ENCODE measurements at regions not wholly inside any gene's neighbourhood (a gene's known extent, or its start where the extent isn't known, plus 50 kb on each side); places are given as distances from the start of the nearest gene placed in this dataset.

DNA sequence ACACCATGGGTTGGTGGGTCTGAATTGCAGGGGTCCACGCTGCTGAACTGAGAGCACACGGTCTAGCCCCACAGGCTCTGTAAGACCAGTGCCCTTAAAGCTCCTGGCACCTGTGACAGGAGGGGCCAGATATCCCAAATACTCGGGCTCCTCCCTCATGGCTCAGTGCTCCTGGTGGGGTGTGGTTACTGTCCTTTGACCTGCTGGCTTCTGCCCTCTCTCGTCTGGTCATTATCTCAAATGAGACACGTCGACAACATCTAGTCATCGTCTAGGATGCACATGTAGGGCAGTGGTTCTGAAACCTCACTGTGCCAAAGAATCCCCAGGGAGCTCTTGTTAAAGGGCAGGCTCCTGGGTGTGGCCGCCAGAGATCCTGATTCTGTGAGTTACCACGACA lies 258.4 kb downstream of the LOXHD1 start:
- Mint-ChIP-seq H3K9me3 (ENCODE audit: unreplicated experiment) (no peaks in the 10 kb centered on the region), H3K4me3 (ENCODE audit: unreplicated experiment) (no peak overlapping the region), H3K36me3 (ENCODE audit: low read depth, unreplicated experiment) (peaks cover 1% of the 10 kb centered on the region), H3K27ac (ENCODE audit: unreplicated experiment) (no peak overlapping the region), H3K27me3 (ENCODE audit: low read depth, unreplicated experiment) (peaks cover 45% of the 10 kb centered on the region), H3K4me1 (ENCODE audit: low read depth, unreplicated experiment) (peaks cover 10% of the 10 kb centered on the region)
- Histone ChIP-seq H4K20me1 (ENCODE audit: insufficient read depth, low read length) (no peaks in the 10 kb centered on the region), H3K9ac (ENCODE audit: low read length) (no peak overlapping the region), H3K36me3 (ENCODE audit: insufficient read depth, low read length) (no peaks in the 10 kb centered on the region), H3K27ac (ENCODE audit: low read depth, low read length) (no peak overlapping the region), H3K4me1 (ENCODE audit: insufficient read depth, low read length) (no peaks in the 10 kb centered on the region), H2AFZ (ENCODE audit: low read depth, low read length) (no peak overlapping the region), H3K4me2 (ENCODE audit: low read length) (no peak overlapping the region), H3K79me2 (ENCODE audit: insufficient read depth, low read length) (no peaks in the 10 kb centered on the region), H3K27me3 (ENCODE audit: insufficient read depth, low read length) (peaks cover 6% of the 10 kb centered on the region), H3K4me3 (ENCODE audit: insufficient read depth, low read depth, low read length) (no peak overlapping the region), H3K9me3 (ENCODE audit: insufficient read depth, low read depth, low read length) (peaks cover 2% of the 10 kb centered on the region)
- TF ChIP-seq, protein P1, sequence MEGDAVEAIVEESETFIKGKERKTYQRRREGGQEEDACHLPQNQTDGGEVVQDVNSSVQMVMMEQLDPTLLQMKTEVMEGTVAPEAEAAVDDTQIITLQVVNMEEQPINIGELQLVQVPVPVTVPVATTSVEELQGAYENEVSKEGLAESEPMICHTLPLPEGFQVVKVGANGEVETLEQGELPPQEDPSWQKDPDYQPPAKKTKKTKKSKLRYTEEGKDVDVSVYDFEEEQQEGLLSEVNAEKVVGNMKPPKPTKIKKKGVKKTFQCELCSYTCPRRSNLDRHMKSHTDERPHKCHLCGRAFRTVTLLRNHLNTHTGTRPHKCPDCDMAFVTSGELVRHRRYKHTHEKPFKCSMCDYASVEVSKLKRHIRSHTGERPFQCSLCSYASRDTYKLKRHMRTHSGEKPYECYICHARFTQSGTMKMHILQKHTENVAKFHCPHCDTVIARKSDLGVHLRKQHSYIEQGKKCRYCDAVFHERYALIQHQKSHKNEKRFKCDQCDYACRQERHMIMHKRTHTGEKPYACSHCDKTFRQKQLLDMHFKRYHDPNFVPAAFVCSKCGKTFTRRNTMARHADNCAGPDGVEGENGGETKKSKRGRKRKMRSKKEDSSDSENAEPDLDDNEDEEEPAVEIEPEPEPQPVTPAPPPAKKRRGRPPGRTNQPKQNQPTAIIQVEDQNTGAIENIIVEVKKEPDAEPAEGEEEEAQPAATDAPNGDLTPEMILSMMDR (IDR thresholded peaks at IDR 0.05; ENCODE audit: insufficient read depth, low read depth, low read length), result no peak
- DNase-seq (ENCODE audit: low read depth) (no peak), FAIRE-seq (no peak)

DNA sequence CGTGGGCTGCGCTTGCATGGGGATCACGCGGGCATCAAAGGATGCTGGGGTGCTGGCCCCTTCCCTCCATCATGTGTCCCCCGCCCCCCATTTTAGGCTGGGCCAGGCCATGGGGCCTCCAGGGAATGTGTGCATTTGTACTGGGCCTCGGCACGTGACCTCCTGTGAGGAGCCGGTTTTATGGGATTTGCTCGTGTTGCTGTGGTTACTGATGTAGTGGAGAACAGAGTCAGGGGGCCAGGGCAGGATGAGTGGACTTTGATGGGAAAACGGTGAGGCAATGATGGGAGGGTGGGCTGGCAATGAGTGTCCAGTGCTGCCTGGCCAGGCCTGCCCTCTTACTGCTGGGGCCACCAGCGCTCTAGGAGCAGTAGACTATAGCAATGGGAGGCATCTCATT lies 257.7 kb downstream of the LOXHD1 start:
- TF ChIP-seq, protein P1 (IDR thresholded peaks at IDR 0.05; ENCODE audit: insufficient read depth, low read depth, low read length), result no peak
- no peak for TF ChIP-seq EZH2 (IDR thresholded peaks at IDR 0.05; ENCODE audit: insufficient read depth, low read length)
- no peak overlapping the region for H3K9ac ChIP-seq (ENCODE audit: low read length)
- DNase-seq (ENCODE audit: low read depth), result no peak
- H3K4me1 Mint-ChIP-seq (ENCODE audit: low read depth, unreplicated experiment), result peaks cover 10% of the 10 kb centered on the region
- peaks cover 6% of the 10 kb centered on the region for H3K27me3 ChIP-seq (ENCODE audit: insufficient read depth, low read length)
- H3K27ac Mint-ChIP-seq (ENCODE audit: unreplicated experiment), result no peak overlapping the region
- no peaks in the 10 kb centered on the region for H3K4me1 ChIP-seq (ENCODE audit: insufficient read depth, low read length)
- no peaks in the 10 kb centered on the region for H4K20me1 ChIP-seq (ENCODE audit: insufficient read depth, low read length)
- no peak overlapping the region for H3K4me2 ChIP-seq (ENCODE audit: low read length)
- no peaks in the 10 kb centered on the region for H3K79me2 ChIP-seq (ENCODE audit: insufficient read depth, low read length)
- no peak for FAIRE-seq
- no peak overlapping the region for H3K4me3 ChIP-seq (ENCODE audit: insufficient read depth, low read depth, low read length)
- H3K27ac ChIP-seq (ENCODE audit: low read depth, low read length), result no peak overlapping the region
- no peak overlapping the region for H2AFZ ChIP-seq (ENCODE audit: low read depth, low read length)
- no peaks in the 10 kb centered on the region for H3K36me3 ChIP-seq (ENCODE audit: insufficient read depth, low read length)
- H3K27me3 Mint-ChIP-seq (ENCODE audit: low read depth, unreplicated experiment), result peaks cover 45% of the 10 kb centered on the region
- H3K4me3 Mint-ChIP-seq (ENCODE audit: unreplicated experiment), result no peak overlapping the region
- H3K36me3 Mint-ChIP-seq (ENCODE audit: low read depth, unreplicated experiment), result peaks cover 1% of the 10 kb centered on the region
- no peaks in the 10 kb centered on the region for H3K9me3 Mint-ChIP-seq (ENCODE audit: unreplicated experiment)
- H3K9me3 ChIP-seq (ENCODE audit: insufficient read depth, low read depth, low read length), result peaks cover 2% of the 10 kb centered on the region

DNA sequence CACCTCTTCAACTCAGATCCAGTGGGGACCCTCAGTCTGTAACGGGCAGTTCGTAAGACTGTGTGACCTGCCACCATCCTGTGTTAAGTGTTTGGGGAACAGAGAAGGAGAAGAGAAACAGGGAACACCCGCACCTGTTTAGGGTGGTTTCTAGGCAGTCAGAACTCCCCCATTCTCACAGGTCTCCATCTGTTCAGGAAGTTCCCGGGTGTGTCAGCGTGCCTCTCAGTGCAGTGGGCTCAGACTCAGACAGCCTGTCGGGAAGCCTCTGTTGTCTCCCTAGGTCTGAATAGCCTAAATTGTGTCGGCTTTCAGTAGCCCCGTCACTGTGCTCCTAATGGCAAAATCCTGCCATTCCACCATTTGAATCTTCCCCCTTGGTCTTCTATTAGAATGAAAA lies 256.6 kb downstream of the LOXHD1 start:
- Mint-ChIP-seq H3K4me1 (ENCODE audit: low read depth, unreplicated experiment) (peaks cover 10% of the 10 kb centered on the region), H3K36me3 (ENCODE audit: low read depth, unreplicated experiment) (peaks cover 1% of the 10 kb centered on the region), H3K4me3 (ENCODE audit: unreplicated experiment) (no peak overlapping the region), H3K27me3 (ENCODE audit: low read depth, unreplicated experiment) (peaks cover 41% of the 10 kb centered on the region), H3K9me3 (ENCODE audit: unreplicated experiment) (no peaks in the 10 kb centered on the region), H3K27ac (ENCODE audit: unreplicated experiment) (no peak overlapping the region)
- TF ChIP-seq EZH2 (IDR thresholded peaks at IDR 0.05; ENCODE audit: insufficient read depth, low read length), result no peak
- TF ChIP-seq, protein P1 (IDR thresholded peaks at IDR 0.05; ENCODE audit: insufficient read depth, low read depth, low read length), result no peak
- Histone ChIP-seq H2AFZ (ENCODE audit: low read depth, low read length) (no peak overlapping the region), H3K4me2 (ENCODE audit: low read length) (no peak overlapping the region), H3K27ac (ENCODE audit: low read depth, low read length) (no peak overlapping the region), H3K36me3 (ENCODE audit: insufficient read depth, low read length) (no peaks in the 10 kb centered on the region), H3K9me3 (ENCODE audit: insufficient read depth, low read depth, low read length) (peaks cover 2% of the 10 kb centered on the region), H3K9ac (ENCODE audit: low read length) (no peak overlapping the region), H3K27me3 (ENCODE audit: insufficient read depth, low read length) (peaks cover 3% of the 10 kb centered on the region), H3K4me1 (ENCODE audit: insufficient read depth, low read length) (no peaks in the 10 kb centered on the region), H3K79me2 (ENCODE audit: insufficient read depth, low read length) (no peaks in the 10 kb centered on the region), H3K4me3 (ENCODE audit: insufficient read depth, low read depth, low read length) (no peak overlapping the region), H4K20me1 (ENCODE audit: insufficient read depth, low read length) (no peaks in the 10 kb centered on the region)
- DNase-seq (ENCODE audit: low read depth) (no peak), FAIRE-seq (no peak)

All from astrocyte (in vitro differentiated cells and primary cell).